Kidney epithelial cell (primary cell): ENCODE measurements at regions not wholly inside any gene's neighbourhood (a gene's known extent, or its start where the extent isn't known, plus 50 kb on each side); places are given as distances from the start of the nearest gene placed in this dataset.

Experiments
- DNase-seq: peaks from one replicate; pipeline ENCODE4 v3.0.0-alpha.2; 2010; ENCODE audit warnings: low read depth
- H3K27me3 ChIP-seq: 2 replicates; pipeline ENCODE4 v1.6.0; 2011; ENCODE audit warnings: low read length; ENCODE audit not compliant: control insufficient read depth, insufficient read depth
- H3K36me3 ChIP-seq: 2 replicates; pipeline ENCODE4 v1.5.1; 2011; ENCODE audit warnings: low read length; ENCODE audit not compliant: control insufficient read depth, insufficient read depth
- H3K4me3 ChIP-seq: 2 replicates; pipeline ENCODE4 v1.5.1; 2011; ENCODE audit warnings: low read depth, mild to moderate bottlenecking, control low read depth, low read length
- CTCF ChIP-seq: IDR thresholded peaks from 2 replicates; pipeline ENCODE4 v1.5.1; 2011; ENCODE audit warnings: mild to moderate bottlenecking, moderate library complexity, low read length, control low read depth, inconsistent platforms; ENCODE audit not compliant: insufficient read depth, poor library complexity, severe bottlenecking

GRCh38 chr4:181582595-181582994 is 660.6 kb upstream of the TENM3 start:
- Histone ChIP-seq H3K27me3 (no peaks in the 10 kb centered on the region), H3K36me3 (no peaks in the 10 kb centered on the region), H3K4me3 (no peak overlapping the region)
- no peak for DNase-seq
- TF ChIP-seq CTCF: peak; percentile 6

DNA sequence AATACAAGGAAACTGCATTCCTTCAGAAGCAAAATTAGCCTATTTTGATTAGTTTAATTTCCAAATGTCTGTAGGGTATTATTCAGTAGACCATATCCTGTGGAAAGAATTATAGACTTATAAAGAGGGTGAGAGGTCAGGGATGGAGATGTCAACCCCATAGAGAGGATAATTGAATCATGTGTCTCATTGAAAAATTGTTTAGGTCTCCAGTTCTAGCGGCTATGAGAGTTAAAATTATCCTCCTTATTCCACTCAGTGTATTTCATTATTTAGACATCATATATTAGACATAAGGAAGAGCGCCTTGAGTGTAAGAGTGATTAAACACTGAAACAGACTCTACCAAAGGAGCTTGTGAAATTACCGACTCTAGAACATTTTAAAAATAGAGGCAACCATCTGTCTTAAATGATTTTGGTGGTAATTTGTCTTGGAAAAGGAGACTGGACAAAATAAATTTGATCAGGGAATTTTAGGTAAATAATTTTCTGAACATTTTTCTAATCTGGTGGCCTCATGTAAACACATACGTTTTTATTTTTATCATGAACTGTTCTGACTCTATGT is 654.4 kb upstream of the TENM3 start:
- Histone ChIP-seq H3K4me3 (no peak overlapping the region), H3K27me3 (no peaks in the 10 kb centered on the region), H3K36me3 (no peaks in the 10 kb centered on the region)
- TF ChIP-seq CTCF: no peak
- DNase-seq: no peak

DNA sequence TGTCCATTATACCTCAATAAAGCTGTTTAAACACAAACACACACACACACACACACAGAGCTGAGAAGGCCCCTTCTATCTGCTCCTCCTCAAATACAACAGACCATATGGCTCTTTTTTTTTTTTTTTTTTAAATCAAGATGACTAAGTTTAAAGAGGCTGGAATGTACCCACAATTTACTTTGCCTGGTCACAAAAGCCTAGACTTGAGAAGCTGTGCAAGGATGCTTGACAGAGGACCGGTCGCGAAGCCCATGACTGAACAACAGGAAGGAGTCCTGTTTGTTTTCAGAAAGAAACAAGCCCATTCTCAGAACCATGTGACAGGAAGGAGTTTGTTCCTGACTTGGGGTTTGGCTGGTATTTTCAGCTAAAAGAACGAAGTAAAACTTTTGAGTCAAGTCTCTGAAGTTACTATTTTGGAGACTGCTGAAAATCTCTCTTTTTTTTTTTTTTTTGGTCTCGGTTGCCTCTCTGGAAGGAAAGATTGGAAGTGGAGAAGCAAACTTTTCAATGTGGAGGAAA is 650.9 kb upstream of the TENM3 start:
- Histone ChIP-seq H3K27me3 (no peaks in the 10 kb centered on the region), H3K36me3 (no peaks in the 10 kb centered on the region), H3K4me3 (no peak overlapping the region)
- DNase-seq: no peak
- TF ChIP-seq CTCF: no peak

GRCh38 chr4:181593703-181594102 is 649.5 kb upstream of the TENM3 start:
- TF ChIP-seq CTCF: no peak
- Histone ChIP-seq H3K27me3 (no peaks in the 10 kb centered on the region), H3K36me3 (no peaks in the 10 kb centered on the region), H3K4me3 (no peak overlapping the region)
- DNase-seq: no peak

DNA sequence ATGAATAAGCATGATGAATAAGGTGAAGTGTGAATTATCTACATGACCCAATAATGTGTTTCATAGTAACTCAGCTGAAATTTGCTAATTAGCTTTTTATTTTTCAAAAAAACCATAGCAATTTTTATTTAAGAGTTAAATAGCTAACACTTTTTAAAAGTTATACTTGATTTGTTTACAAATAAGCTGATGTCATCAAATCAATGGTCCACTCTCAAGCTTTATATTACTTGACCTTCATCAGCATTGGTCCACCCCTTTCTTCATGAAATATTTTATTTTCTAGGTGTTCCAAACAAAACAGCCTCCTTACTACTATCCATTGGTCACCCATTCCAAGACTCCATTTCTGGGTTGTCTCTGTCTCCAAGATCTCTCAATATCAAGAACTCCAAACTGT is 649.0 kb upstream of the TENM3 start:
- H3K27me3 ChIP-seq: no peaks in the 10 kb centered on the region
- H3K36me3 ChIP-seq: no peaks in the 10 kb centered on the region
- no peak overlapping the region for H3K4me3 ChIP-seq
- TF ChIP-seq CTCF: no peak
- no peak for DNase-seq

DNA sequence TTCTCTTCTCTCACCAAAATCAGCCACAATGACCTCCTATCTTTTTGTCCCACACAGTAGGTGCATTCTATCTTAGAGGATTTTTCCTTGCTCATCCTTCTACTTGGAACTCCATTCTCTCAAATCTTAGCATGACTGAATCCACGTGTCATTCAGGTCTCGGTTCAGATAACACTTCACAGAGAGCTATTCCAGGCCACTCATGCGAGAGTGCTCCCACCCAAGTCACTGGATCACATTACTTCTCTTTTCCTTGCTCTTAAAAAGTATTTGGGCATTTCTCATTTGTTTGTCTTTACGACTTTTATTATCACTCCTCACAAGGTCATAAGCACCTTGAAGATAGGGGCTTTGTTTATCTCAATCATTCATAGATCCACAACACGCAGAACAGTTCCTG is 647.5 kb upstream of the TENM3 start:
- DNase-seq: no peak
- no peak for TF ChIP-seq CTCF
- Histone ChIP-seq H3K4me3 (no peak overlapping the region), H3K36me3 (no peaks in the 10 kb centered on the region), H3K27me3 (no peaks in the 10 kb centered on the region)
